ENCODE measurements at regions not wholly inside any gene's neighbourhood (a gene's known extent, or its start where the extent isn't known, plus 50 kb on each side); places are given as distances from the start of the nearest gene placed in this dataset.

DNA sequence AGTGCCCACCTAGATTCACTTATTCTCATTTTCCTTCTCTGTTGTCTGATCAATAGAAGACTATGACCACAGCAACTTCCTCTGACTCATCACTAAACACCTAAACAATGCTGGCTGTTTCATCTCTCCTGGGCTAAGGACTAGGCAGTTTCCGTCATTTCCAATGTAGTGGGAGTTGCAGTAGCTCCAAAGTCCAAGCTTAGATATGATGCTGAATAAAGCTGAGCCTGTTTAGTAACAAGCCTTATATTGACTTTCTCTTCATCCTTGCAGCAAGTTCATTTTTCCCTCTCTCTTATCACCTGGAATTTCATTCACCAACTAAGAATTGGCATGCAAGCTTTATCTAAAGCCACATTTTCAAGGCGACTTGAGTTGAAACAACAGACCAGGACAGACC is 53.5 kb upstream of the PCDH9 start:
- Histone ChIP-seq H3K9me3 (ENCODE audit: insufficient read depth, low read depth, low read length) (no peaks in the 10 kb centered on the region), H4K20me1 (ENCODE audit: insufficient read depth, low read length) (no peaks in the 10 kb centered on the region), H3K27ac (ENCODE audit: low read depth, low read length) (no peak overlapping the region), H3K27me3 (ENCODE audit: insufficient read depth, low read length) (no peaks in the 10 kb centered on the region), H2AFZ (ENCODE audit: low read depth, low read length) (no peak overlapping the region), H3K9ac (ENCODE audit: low read length) (no peak overlapping the region), H3K4me1 (ENCODE audit: insufficient read depth, low read length) (peaks cover 2% of the 10 kb centered on the region), H3K36me3 (ENCODE audit: insufficient read depth, low read length) (no peaks in the 10 kb centered on the region), H3K79me2 (ENCODE audit: insufficient read depth, low read length) (no peaks in the 10 kb centered on the region), H3K4me2 (ENCODE audit: low read length) (no peak overlapping the region), H3K4me3 (ENCODE audit: insufficient read depth, low read depth, low read length) (no peak overlapping the region)
- Mint-ChIP-seq H3K4me1 (ENCODE audit: low read depth, unreplicated experiment) (peaks cover 16% of the 10 kb centered on the region), H3K36me3 (ENCODE audit: low read depth, unreplicated experiment) (no peaks in the 10 kb centered on the region), H3K27ac (ENCODE audit: unreplicated experiment) (no peak overlapping the region), H3K9me3 (ENCODE audit: unreplicated experiment) (no peaks in the 10 kb centered on the region), H3K27me3 (ENCODE audit: low read depth, unreplicated experiment) (no peaks in the 10 kb centered on the region), H3K4me3 (ENCODE audit: unreplicated experiment) (no peak overlapping the region)
- FAIRE-seq (no peak), DNase-seq (ENCODE audit: low read depth) (peak; percentile 49)
- TF ChIP-seq EZH2 (IDR thresholded peaks at IDR 0.05; ENCODE audit: insufficient read depth, low read length): no peak
- TF ChIP-seq, protein P1, sequence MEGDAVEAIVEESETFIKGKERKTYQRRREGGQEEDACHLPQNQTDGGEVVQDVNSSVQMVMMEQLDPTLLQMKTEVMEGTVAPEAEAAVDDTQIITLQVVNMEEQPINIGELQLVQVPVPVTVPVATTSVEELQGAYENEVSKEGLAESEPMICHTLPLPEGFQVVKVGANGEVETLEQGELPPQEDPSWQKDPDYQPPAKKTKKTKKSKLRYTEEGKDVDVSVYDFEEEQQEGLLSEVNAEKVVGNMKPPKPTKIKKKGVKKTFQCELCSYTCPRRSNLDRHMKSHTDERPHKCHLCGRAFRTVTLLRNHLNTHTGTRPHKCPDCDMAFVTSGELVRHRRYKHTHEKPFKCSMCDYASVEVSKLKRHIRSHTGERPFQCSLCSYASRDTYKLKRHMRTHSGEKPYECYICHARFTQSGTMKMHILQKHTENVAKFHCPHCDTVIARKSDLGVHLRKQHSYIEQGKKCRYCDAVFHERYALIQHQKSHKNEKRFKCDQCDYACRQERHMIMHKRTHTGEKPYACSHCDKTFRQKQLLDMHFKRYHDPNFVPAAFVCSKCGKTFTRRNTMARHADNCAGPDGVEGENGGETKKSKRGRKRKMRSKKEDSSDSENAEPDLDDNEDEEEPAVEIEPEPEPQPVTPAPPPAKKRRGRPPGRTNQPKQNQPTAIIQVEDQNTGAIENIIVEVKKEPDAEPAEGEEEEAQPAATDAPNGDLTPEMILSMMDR (IDR thresholded peaks at IDR 0.05; ENCODE audit: insufficient read depth, low read depth, low read length): no peak

DNA sequence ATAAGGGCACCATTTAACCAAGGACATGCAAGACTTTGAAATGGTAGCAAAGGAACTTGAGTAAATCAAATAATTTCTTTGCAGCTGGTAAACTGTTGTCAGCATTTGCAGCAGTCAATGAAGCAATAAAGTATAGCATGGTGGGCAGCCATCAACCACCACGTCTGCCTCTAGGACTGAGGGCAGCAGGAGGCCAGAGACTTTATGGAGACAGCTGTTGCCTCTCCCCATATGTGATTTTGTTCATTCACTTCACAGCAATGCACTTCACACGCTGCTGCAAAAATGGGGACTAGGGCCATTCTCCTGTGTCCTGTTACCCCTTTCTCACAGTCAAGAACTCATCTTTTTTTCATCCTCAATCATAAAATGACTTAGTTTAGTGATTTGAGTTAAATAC is 51.3 kb upstream of the PCDH9 start:
- no peaks in the 10 kb centered on the region for H3K36me3 ChIP-seq (ENCODE audit: insufficient read depth, low read length)
- Mint-ChIP-seq H3K36me3 (ENCODE audit: low read depth, unreplicated experiment) (no peaks in the 10 kb centered on the region), H3K27ac (ENCODE audit: unreplicated experiment) (no peak overlapping the region), H3K4me1 (ENCODE audit: low read depth, unreplicated experiment) (peaks cover 32% of the 10 kb centered on the region), H3K9me3 (ENCODE audit: unreplicated experiment) (no peaks in the 10 kb centered on the region), H3K4me3 (ENCODE audit: unreplicated experiment) (no peak overlapping the region), H3K27me3 (ENCODE audit: low read depth, unreplicated experiment) (no peaks in the 10 kb centered on the region)
- H3K79me2 ChIP-seq (ENCODE audit: insufficient read depth, low read length): no peaks in the 10 kb centered on the region
- H3K27ac ChIP-seq (ENCODE audit: low read depth, low read length): no peak overlapping the region
- H3K9me3 ChIP-seq (ENCODE audit: insufficient read depth, low read depth, low read length): no peaks in the 10 kb centered on the region
- H4K20me1 ChIP-seq (ENCODE audit: insufficient read depth, low read length): no peaks in the 10 kb centered on the region
- peaks cover 2% of the 10 kb centered on the region for H3K4me1 ChIP-seq (ENCODE audit: insufficient read depth, low read length)
- no peak overlapping the region for H2AFZ ChIP-seq (ENCODE audit: low read depth, low read length)
- DNase-seq (ENCODE audit: low read depth) (no peak), FAIRE-seq (no peak)
- TF ChIP-seq, protein P1 (IDR thresholded peaks at IDR 0.05; ENCODE audit: insufficient read depth, low read depth, low read length): no peak
- no peak for TF ChIP-seq EZH2 (IDR thresholded peaks at IDR 0.05; ENCODE audit: insufficient read depth, low read length)
- no peaks in the 10 kb centered on the region for H3K27me3 ChIP-seq (ENCODE audit: insufficient read depth, low read length)
- no peak overlapping the region for H3K9ac ChIP-seq (ENCODE audit: low read length)
- no peak overlapping the region for H3K4me3 ChIP-seq (ENCODE audit: insufficient read depth, low read depth, low read length)
- H3K4me2 ChIP-seq (ENCODE audit: low read length): no peak overlapping the region
